MCF 10A (cell line): ENCODE measurements at regions not wholly inside any gene's neighbourhood (a gene's known extent, or its start where the extent isn't known, plus 50 kb on each side); places are given as distances from the start of the nearest gene placed in this dataset.

ENCODE experiments used
- BruUV-seq: library from RNA; stranded (reverse); fragments of 400-500 nt; replicated peaks from 2 replicates; lab custom pipeline; 2021; lab: Mats Ljungman, UMichigan
- CTCF ChIA-PET: fragments of 300-600 bp; sonication (Branson Sonifier 250); formaldehyde crosslinking; extraction: SDS; loops from one replicate; lab custom pipeline; 2021; ENCODE audit warnings: antibody characterized with exemption, inconsistent platforms; lab: Yijun Ruan, JAX
- POLR2A ChIA-PET: fragments of 300-600, 350-650 bp; sonication (Branson Sonifier 250); formaldehyde crosslinking; extraction: SDS; loops from one replicate; lab custom pipeline; 2020; ENCODE audit warnings: antibody characterized with exemption, inconsistent platforms; lab: Yijun Ruan, JAX
- DNase-seq: peaks from one replicate; pipeline ENCODE4 v3.0.0-alpha.2; 2018; ENCODE audit not compliant: unreplicated experiment
- H3K27ac Mint-ChIP-seq: one replicate; pipeline ENCODE4 v1.8.0; 2022; ENCODE audit warnings: mild to moderate bottlenecking, low read depth, mixed read lengths; ENCODE audit not compliant: unreplicated experiment
- H3K27me3 Mint-ChIP-seq: one replicate; pipeline ENCODE4 v1.8.0; 2022; ENCODE audit warnings: mixed read lengths; ENCODE audit not compliant: insufficient read depth, unreplicated experiment
- H3K36me3 Mint-ChIP-seq: one replicate; pipeline ENCODE4 v1.8.0; 2022; ENCODE audit warnings: mild to moderate bottlenecking, moderate library complexity, mixed read lengths; ENCODE audit not compliant: insufficient read depth, unreplicated experiment
- H3K4me1 Mint-ChIP-seq: one replicate; pipeline ENCODE4 v1.8.0; 2022; ENCODE audit warnings: mixed read lengths; ENCODE audit not compliant: insufficient read depth, unreplicated experiment
- H3K4me3 Mint-ChIP-seq: one replicate; pipeline ENCODE4 v1.8.0; 2022; ENCODE audit warnings: mild to moderate bottlenecking, moderate library complexity, mixed read lengths; ENCODE audit not compliant: unreplicated experiment
- H3K9me3 Mint-ChIP-seq: one replicate; pipeline ENCODE4 v1.8.0; 2022; ENCODE audit warnings: mixed read lengths; ENCODE audit not compliant: unreplicated experiment
- CTCF ChIP-seq: fragments of 200-600 bp; IDR thresholded peaks from one replicate; pipeline ENCODE4 v1.8.0; 2022; ENCODE audit warnings: antibody characterized with exemption, mild to moderate bottlenecking; ENCODE audit not compliant: unreplicated experiment
- intact Hi-C: fragments of 100-400 bp; cut with micrococcal nuclease; formaldehyde crosslinking; loops from 2 replicates; pipeline ENCODE4 v1.14.1; 2022

- H3K36me3 Mint-ChIP-seq: no peaks in the 10 kb centered on the region
- no TSS peak for BruUV-seq
- ChIA-PET CTCF (interaction anchor here (0.9 to 2.4 kb wide), 3 partner anchors 10 to 140 kb away, joined by 3 to 10 read pairs (median 5); no protein-coding TSS in a partner anchor), POLR2A (no interaction called here)
- H3K9me3 Mint-ChIP-seq: no peaks in the 10 kb centered on the region
- intact Hi-C loops: no loop called here
- DNase-seq: no peak
- H3K4me1 Mint-ChIP-seq: no peaks in the 10 kb centered on the region
- no peak for TF ChIP-seq CTCF
- no peaks in the 10 kb centered on the region for H3K27me3 Mint-ChIP-seq
- H3K27ac Mint-ChIP-seq: no peak overlapping the region
- no peak overlapping the region for H3K4me3 Mint-ChIP-seq
Observed at GRCh38 chr7:131649003-131649541, 92.6 kb upstream of the PODXL start.

- ChIA-PET POLR2A (no interaction called here), CTCF (interaction anchor here (0.6 to 2.4 kb wide), 5 partner anchors 10 to 140 kb away, joined by 3 to 10 read pairs (median 3); no protein-coding TSS in a partner anchor)
- no peak overlapping the region for H3K27ac Mint-ChIP-seq
- DNase-seq: no peak
- no peaks in the 10 kb centered on the region for H3K36me3 Mint-ChIP-seq
- TF ChIP-seq CTCF: no peak
- intact Hi-C loops: no loop called here
- no peaks in the 10 kb centered on the region for H3K27me3 Mint-ChIP-seq
- no peaks in the 10 kb centered on the region for H3K4me1 Mint-ChIP-seq
- BruUV-seq: no TSS peak
- H3K4me3 Mint-ChIP-seq: no peak overlapping the region
- H3K9me3 Mint-ChIP-seq: no peaks in the 10 kb centered on the region
Observed at GRCh38 chr7:131648491-131648890, 92.1 kb upstream of the PODXL start.

GRCh38 chr7:131646203-131646602 is 89.8 kb upstream of the PODXL start:
- no peak overlapping the region for H3K4me3 Mint-ChIP-seq
- ChIA-PET POLR2A (interaction anchor here (0.6 kb wide), 1 partner anchor 21 kb away, joined by 4 read pairs; no protein-coding TSS in a partner anchor), CTCF (interaction anchor here (1.1 kb wide), 1 partner anchor 9 kb away, joined by 3 read pairs; no protein-coding TSS in a partner anchor)
- no peak for DNase-seq
- H3K27ac Mint-ChIP-seq: no peak overlapping the region
- H3K4me1 Mint-ChIP-seq: no peaks in the 10 kb centered on the region
- H3K27me3 Mint-ChIP-seq: no peaks in the 10 kb centered on the region
- H3K36me3 Mint-ChIP-seq: no peaks in the 10 kb centered on the region
- no peaks in the 10 kb centered on the region for H3K9me3 Mint-ChIP-seq
- BruUV-seq: no TSS peak
- TF ChIP-seq CTCF: no peak
- intact Hi-C loops: no loop called here

GRCh38 chr7:131642429-131642828 is 86.0 kb upstream of the PODXL start:
- ChIA-PET POLR2A (interaction anchor here (0.9 kb wide), 1 partner anchor 99 kb away, joined by 3 read pairs; no protein-coding TSS in a partner anchor), CTCF (no interaction called here)
- no peaks in the 10 kb centered on the region for H3K36me3 Mint-ChIP-seq
- TF ChIP-seq CTCF: no peak
- no peaks in the 10 kb centered on the region for H3K4me1 Mint-ChIP-seq
- intact Hi-C loops: no loop called here
- no peaks in the 10 kb centered on the region for H3K9me3 Mint-ChIP-seq
- no peak overlapping the region for H3K4me3 Mint-ChIP-seq
- no peak overlapping the region for H3K27ac Mint-ChIP-seq
- no peaks in the 10 kb centered on the region for H3K27me3 Mint-ChIP-seq
- no peak for DNase-seq
- no TSS peak for BruUV-seq
